Neutrophil (primary cell): ENCODE measurements at regions not wholly inside any gene's neighbourhood (a gene's known extent, or its start where the extent isn't known, plus 50 kb on each side); places are given as distances from the start of the nearest gene placed in this dataset.

Experiments
- H3K27ac ChIP-seq: fragments of 200-600 bp; sonication (generic); 2 replicates; pipeline ENCODE4 v1.5.1; 2016; ENCODE audit warnings: mild to moderate bottlenecking, moderate library complexity
- H3K27me3 ChIP-seq: fragments of 200-600 bp; sonication (generic); 2 replicates; pipeline ENCODE4 v1.6.0; 2016; ENCODE audit warnings: mild to moderate bottlenecking
- H3K36me3 ChIP-seq: fragments of 200-600 bp; sonication (generic); 2 replicates; pipeline ENCODE4 v1.5.1; 2017
- H3K4me1 ChIP-seq, 2 experiments: fragments of 200-600 bp in 1 of 2; sonication (generic) in 1 of 2; 1 replicate in 1 of 2; 2 replicates in 1 of 2; pipeline versions ENCODE4 v1.5.1 to v1.6.1; 2013 to 2016; ENCODE audit warnings: low read depth in 1 of 2, low read length in 1 of 2, mild to moderate bottlenecking in 1 of 2, moderate library complexity in 1 of 2; ENCODE audit not compliant: control insufficient read depth in 1 of 2, insufficient read depth in 1 of 2
- H3K4me3 ChIP-seq, 2 experiments: fragments of 200-600 bp in 1 of 2; sonication (generic) in 1 of 2; 1 replicate in 1 of 2; 2 replicates in 1 of 2; pipeline ENCODE4 v1.5.1; 2013 to 2016; ENCODE audit warnings: low read depth in 1 of 2, low read length in 1 of 2, mild to moderate bottlenecking in 1 of 2, moderate library complexity in 1 of 2
- H3K9me3 ChIP-seq: fragments of 200-600 bp; sonication (generic); 2 replicates; pipeline ENCODE4 v1.5.1; 2016
- CTCF ChIP-seq: fragments of 200-600 bp; sonication (generic); IDR thresholded peaks from 2 replicates; pipeline ENCODE4 v1.5.1; 2016; ENCODE audit warnings: antibody characterized with exemption

DNA sequence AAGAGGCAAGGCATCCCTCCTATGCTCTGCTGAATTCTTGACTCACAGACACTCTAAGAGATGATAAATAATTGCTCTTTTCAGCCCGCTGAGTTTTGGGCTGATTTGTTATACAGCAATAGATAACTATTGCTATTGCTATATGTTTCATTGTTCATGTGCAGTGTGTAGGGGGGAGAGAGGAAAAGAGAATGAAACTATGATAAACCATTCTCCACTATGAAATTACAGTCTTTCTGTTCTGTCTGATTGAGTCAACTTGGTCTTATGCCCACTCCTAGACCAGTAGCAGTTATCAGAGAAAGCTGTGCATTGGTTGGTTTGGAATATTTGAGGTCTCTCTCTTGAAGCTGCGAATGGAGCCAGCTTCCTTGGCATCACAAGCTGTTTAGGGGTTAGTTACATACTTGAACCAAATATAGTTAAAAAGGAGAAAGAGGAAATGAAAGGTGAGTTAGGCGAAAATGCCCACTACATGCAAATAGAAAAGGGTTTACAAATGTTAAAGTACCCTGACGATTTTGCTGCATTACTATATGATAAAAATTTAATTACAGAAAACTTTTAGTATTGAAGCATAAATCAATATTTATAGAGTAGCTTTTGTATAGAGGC lies 136.3 kb upstream of the ACTBL2 start:
- Histone ChIP-seq H3K27me3 (no peaks in the 10 kb centered on the region), H3K9me3 (no peaks in the 10 kb centered on the region), H3K4me3 (no peak overlapping the region), H3K36me3 (no peaks in the 10 kb centered on the region), H3K4me1 (no peaks in the 10 kb centered on the region), H3K27ac (no peak overlapping the region)
- no peak for TF ChIP-seq CTCF

GRCh38 chr5:57613741-57614140 lies 131.1 kb upstream of the ACTBL2 start:
- H3K27me3 ChIP-seq = no peaks in the 10 kb centered on the region
- no peak overlapping the region for H3K4me3 ChIP-seq
- H3K4me1 ChIP-seq = no peaks in the 10 kb centered on the region
- TF ChIP-seq CTCF = no peak
- H3K27ac ChIP-seq = no peak overlapping the region
- no peaks in the 10 kb centered on the region for H3K36me3 ChIP-seq
- no peaks in the 10 kb centered on the region for H3K9me3 ChIP-seq

DNA sequence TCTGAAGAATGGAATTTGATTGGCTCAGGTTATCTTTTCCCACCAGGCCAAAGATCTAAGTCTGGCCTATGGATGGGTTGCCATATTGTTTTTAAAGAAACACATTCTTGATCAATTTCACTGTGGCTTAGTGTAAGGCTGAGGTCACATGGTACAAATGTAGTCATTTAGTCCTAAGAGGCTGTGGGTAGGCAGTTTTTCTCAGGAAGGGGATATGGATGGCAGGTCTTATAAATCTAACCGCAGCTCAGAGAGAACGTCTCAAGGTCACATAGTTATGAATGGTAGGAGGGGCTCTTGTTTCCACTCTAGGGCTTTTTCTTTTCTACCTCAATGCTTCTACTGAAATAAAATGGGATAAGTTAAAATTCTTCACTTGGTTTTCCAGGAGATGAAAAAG lies 128.6 kb upstream of the ACTBL2 start:
- Histone ChIP-seq H3K27me3 (no peaks in the 10 kb centered on the region), H3K27ac (no peak overlapping the region), H3K36me3 (no peaks in the 10 kb centered on the region), H3K4me3 (no peak overlapping the region), H3K9me3 (no peaks in the 10 kb centered on the region), H3K4me1 (no peaks in the 10 kb centered on the region)
- no peak for TF ChIP-seq CTCF

- H3K4me3 ChIP-seq = no peak overlapping the region
- no peaks in the 10 kb centered on the region for H3K27me3 ChIP-seq
- no peak overlapping the region for H3K27ac ChIP-seq
- H3K4me1 ChIP-seq = no peaks in the 10 kb centered on the region
- no peak for TF ChIP-seq CTCF
- no peaks in the 10 kb centered on the region for H3K9me3 ChIP-seq
- H3K36me3 ChIP-seq = no peaks in the 10 kb centered on the region
Observed at GRCh38 chr5:57608542-57608941, 125.9 kb upstream of the ACTBL2 start.

DNA sequence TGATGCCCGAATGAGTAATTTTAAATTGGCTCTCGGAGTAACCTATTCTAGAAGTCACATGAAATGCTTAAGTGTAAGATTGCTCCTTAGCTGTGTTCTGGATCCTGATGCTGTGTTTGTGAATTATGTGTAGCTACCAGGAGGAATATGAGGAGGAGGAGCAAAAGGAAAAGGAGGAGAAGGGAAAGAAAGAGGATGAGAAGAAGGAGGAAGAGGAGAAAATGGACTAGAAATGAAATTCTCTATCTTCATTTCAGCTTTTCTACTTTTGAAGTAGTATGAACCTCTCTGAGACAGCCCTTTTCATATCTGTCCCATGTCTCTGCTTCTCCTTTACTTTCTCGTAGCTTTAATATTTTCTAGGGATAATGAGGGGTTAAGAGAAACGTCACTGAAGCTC lies 119.4 kb upstream of the ACTBL2 start:
- Histone ChIP-seq H3K4me1 (no peaks in the 10 kb centered on the region), H3K36me3 (no peaks in the 10 kb centered on the region), H3K9me3 (no peaks in the 10 kb centered on the region), H3K4me3 (no peak overlapping the region), H3K27ac (no peak overlapping the region), H3K27me3 (no peaks in the 10 kb centered on the region)
- TF ChIP-seq CTCF = no peak

DNA sequence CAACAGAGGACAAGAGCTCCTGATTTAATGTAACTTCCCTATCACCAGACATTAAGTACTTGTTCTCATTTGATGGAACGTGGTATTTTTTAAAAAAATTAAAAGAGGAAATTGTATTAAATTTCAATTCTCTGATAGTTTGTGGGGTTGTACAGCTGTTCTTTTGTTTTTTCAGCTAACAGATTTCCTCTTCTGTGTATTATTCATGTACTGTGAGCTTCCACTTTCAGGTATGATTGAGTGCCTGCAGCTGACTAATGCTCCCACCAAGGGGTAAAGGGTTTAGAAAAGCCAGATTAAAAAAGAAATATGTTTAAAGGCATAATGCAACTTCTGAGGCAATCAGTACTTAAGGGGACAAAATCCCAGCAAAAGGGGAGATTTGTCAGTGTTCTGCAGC lies 117.7 kb upstream of the ACTBL2 start:
- Histone ChIP-seq H3K4me3 (no peak overlapping the region), H3K27ac (no peak overlapping the region), H3K27me3 (no peaks in the 10 kb centered on the region), H3K9me3 (no peaks in the 10 kb centered on the region), H3K4me1 (no peaks in the 10 kb centered on the region), H3K36me3 (no peaks in the 10 kb centered on the region)
- TF ChIP-seq CTCF = no peak
